ENCODE measurements at regions not wholly inside any gene's neighbourhood (a gene's known extent, or its start where the extent isn't known, plus 50 kb on each side); places are given as distances from the start of the nearest gene placed in this dataset.

GRCh38 chrX:46278572-46278971 lies 266.6 kb downstream of the ZNF674 start:
- Histone ChIP-seq H3K79me1 (ENCODE audit: low read depth in 1 of 2, low read length in 2 of 2) (no peaks in the 10 kb centered on the region), H3K4me1 (ENCODE audit: control insufficient read depth, insufficient read depth, low read length) (no peaks in the 10 kb centered on the region), H3K18ac (ENCODE audit: low read depth, low read length) (no peak overlapping the region), H4K20me1 (ENCODE audit: insufficient read depth, low read length) (no peaks in the 10 kb centered on the region), H3K27ac (ENCODE audit: insufficient read depth, low read length) (no peak overlapping the region), H3K4ac (ENCODE audit: low read depth, low read length) (no peak overlapping the region), H3K56ac (ENCODE audit: extremely low read depth, insufficient read depth, low read length) (no peak overlapping the region), H2AK5ac (ENCODE audit: low read depth, low read length) (no peak overlapping the region), H2BK20ac (ENCODE audit: low read depth, low read length) (no peak overlapping the region), H3K23ac (ENCODE audit: low read depth, low read length) (no peak overlapping the region), H3K4me3 (ENCODE audit: insufficient read depth, low read depth, low read length) (no peak overlapping the region), H2AK9ac (replicated peaks; ENCODE audit: low read depth, low read length, poor library complexity) (no peak overlapping the region), H4K5ac (ENCODE audit: low read depth, low read length) (no peak overlapping the region), H4K91ac (ENCODE audit: insufficient read depth, low read depth, low read length) (no peak overlapping the region), H3K14ac (replicated peaks; ENCODE audit: low read depth, low read length) (no peak overlapping the region), H3K36me3 (ENCODE audit: control insufficient read depth, insufficient read depth, low read length) (no peaks in the 10 kb centered on the region), H3K9me1 (ENCODE audit: insufficient read depth, low read length) (no peaks in the 10 kb centered on the region), H3K4me2 (ENCODE audit: low read depth, low read length) (no peak overlapping the region), H2BK120ac (ENCODE audit: low read depth, low read length) (no peak overlapping the region), H3K27me3 (ENCODE audit: control insufficient read depth, insufficient read depth, low read length) (no peaks in the 10 kb centered on the region), H2AFZ (replicated peaks; ENCODE audit: low read length, poor library complexity) (no peak overlapping the region), H3K9ac (ENCODE audit: low read depth, low read length) (no peak overlapping the region), H2BK5ac (ENCODE audit: low read depth, low read length, poor library complexity, severe bottlenecking) (no peak overlapping the region), H3K9me3 (ENCODE audit: control insufficient read depth, insufficient read depth, low read length) (no peaks in the 10 kb centered on the region), H2BK15ac (ENCODE audit: low read depth, low read length) (no peak overlapping the region), H4K8ac (ENCODE audit: low read depth in 2 of 2, low read length in 2 of 2) (no peak overlapping the region)
- intact Hi-C loops (cut with micrococcal nuclease): no loop called here
- dilution Hi-C loops (cut with HindIII; ENCODE audit: low sequenced_read_pairs, unreplicated experiment): no loop called here
- ATAC-seq (ENCODE audit: low read depth) (no peak), DNase-seq (no peak)
- TF ChIP-seq CHD1 (IDR thresholded peaks at IDR 0.05; ENCODE audit: low read depth, low read length) (no peak), NFE2L2 (IDR thresholded peaks at IDR 0.05; ENCODE audit: low read depth, low read length) (no peak)
- ChIA-PET CTCF (no interaction called here), POLR2A (ENCODE audit: unreplicated experiment) (no interaction called here)
- in situ Hi-C loops (cut with MboI; ENCODE audit: low sequenced_read_pairs): no loop called here
- BruUV-seq (replicated peaks): no TSS peak
- no CpG with 5 or more reads among the region's 2 CpGs for WGBS, 2 experiments (ENCODE audit: extremely low coverage in 2 of 2, insufficient read length in 1 of 2)

All from IMR-90 (cell line).